ENCODE measurements at regions not wholly inside any gene's neighbourhood (a gene's known extent, or its start where the extent isn't known, plus 50 kb on each side); places are given as distances from the start of the nearest gene placed in this dataset.

DNA sequence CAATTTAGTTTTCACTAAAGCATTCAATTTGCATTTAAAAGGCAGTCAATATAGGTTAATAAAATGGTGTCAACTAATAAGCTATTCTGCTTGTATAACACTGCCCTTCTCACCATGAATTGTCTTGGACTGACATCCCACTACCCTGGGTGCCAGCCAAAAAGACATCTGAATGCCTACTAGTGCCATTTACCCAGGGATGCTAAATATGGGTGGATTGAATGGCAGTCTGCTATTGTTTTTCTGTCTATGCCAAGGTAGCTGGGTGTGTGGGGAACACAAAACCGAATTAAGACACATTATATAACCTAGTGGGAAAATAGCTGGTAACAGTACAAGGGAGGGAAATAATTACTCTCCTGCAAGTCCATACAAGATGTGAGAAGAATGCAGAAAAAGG lies 240.0 kb upstream of the CFAP20DC start:
- no peak for DNase-seq (ENCODE audit: low spot score)
- Histone ChIP-seq H3K27ac (ENCODE audit: low read depth in 1 of 2, low read length in 2 of 2) (no peak overlapping the region), H3K9me3 (ENCODE audit: control insufficient read depth in 4 of 4, low read length in 3 of 4) (peaks cover 0 to 3% (median 2%) of the 10 kb centered on the region in 4 donors), H3K9ac (ENCODE audit: low read depth in 1 of 2, low read length in 2 of 2) (no peak overlapping the region), H3K36me3 (ENCODE audit: control insufficient read depth in 4 of 4, insufficient read depth in 3 of 4, low read depth in 1 of 4, low read length in 3 of 4) (no peaks in the 10 kb centered on the region), H3K4me3 (ENCODE audit: low read depth in 1 of 3, low read length in 3 of 3) (no peak overlapping the region), H3K4me1 (ENCODE audit: control insufficient read depth in 4 of 4, insufficient read depth in 4 of 4, low read length in 3 of 4) (no peaks in the 10 kb centered on the region), H3K27me3 (ENCODE audit: control insufficient read depth in 4 of 4, insufficient read depth in 4 of 4, low read length in 3 of 4) (no peaks in the 10 kb centered on the region)
- WGBS, result 87% methylated on average over 1 of the region's 1 CpG
- TF ChIP-seq, protein P1, sequence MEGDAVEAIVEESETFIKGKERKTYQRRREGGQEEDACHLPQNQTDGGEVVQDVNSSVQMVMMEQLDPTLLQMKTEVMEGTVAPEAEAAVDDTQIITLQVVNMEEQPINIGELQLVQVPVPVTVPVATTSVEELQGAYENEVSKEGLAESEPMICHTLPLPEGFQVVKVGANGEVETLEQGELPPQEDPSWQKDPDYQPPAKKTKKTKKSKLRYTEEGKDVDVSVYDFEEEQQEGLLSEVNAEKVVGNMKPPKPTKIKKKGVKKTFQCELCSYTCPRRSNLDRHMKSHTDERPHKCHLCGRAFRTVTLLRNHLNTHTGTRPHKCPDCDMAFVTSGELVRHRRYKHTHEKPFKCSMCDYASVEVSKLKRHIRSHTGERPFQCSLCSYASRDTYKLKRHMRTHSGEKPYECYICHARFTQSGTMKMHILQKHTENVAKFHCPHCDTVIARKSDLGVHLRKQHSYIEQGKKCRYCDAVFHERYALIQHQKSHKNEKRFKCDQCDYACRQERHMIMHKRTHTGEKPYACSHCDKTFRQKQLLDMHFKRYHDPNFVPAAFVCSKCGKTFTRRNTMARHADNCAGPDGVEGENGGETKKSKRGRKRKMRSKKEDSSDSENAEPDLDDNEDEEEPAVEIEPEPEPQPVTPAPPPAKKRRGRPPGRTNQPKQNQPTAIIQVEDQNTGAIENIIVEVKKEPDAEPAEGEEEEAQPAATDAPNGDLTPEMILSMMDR (IDR thresholded peaks at IDR 0.05; ENCODE audit: low read depth, low read length, missing input control), result no peak
- TF ChIP-seq FOXA2 (IDR thresholded peaks at IDR 0.05) (no peak), RAD21 (IDR thresholded peaks at IDR 0.05) (no peak), GABPA (IDR thresholded peaks at IDR 0.05 in 1 of 2, conservative IDR thresholded peaks at IDR 0.05 in 1 of 2) (no peak), SP1 (IDR thresholded peaks at IDR 0.05) (no peak)
- TF ChIP-seq, protein P2, sequence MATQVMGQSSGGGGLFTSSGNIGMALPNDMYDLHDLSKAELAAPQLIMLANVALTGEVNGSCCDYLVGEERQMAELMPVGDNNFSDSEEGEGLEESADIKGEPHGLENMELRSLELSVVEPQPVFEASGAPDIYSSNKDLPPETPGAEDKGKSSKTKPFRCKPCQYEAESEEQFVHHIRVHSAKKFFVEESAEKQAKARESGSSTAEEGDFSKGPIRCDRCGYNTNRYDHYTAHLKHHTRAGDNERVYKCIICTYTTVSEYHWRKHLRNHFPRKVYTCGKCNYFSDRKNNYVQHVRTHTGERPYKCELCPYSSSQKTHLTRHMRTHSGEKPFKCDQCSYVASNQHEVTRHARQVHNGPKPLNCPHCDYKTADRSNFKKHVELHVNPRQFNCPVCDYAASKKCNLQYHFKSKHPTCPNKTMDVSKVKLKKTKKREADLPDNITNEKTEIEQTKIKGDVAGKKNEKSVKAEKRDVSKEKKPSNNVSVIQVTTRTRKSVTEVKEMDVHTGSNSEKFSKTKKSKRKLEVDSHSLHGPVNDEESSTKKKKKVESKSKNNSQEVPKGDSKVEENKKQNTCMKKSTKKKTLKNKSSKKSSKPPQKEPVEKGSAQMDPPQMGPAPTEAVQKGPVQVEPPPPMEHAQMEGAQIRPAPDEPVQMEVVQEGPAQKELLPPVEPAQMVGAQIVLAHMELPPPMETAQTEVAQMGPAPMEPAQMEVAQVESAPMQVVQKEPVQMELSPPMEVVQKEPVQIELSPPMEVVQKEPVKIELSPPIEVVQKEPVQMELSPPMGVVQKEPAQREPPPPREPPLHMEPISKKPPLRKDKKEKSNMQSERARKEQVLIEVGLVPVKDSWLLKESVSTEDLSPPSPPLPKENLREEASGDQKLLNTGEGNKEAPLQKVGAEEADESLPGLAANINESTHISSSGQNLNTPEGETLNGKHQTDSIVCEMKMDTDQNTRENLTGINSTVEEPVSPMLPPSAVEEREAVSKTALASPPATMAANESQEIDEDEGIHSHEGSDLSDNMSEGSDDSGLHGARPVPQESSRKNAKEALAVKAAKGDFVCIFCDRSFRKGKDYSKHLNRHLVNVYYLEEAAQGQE (IDR thresholded peaks at IDR 0.05), result no peak

DNA sequence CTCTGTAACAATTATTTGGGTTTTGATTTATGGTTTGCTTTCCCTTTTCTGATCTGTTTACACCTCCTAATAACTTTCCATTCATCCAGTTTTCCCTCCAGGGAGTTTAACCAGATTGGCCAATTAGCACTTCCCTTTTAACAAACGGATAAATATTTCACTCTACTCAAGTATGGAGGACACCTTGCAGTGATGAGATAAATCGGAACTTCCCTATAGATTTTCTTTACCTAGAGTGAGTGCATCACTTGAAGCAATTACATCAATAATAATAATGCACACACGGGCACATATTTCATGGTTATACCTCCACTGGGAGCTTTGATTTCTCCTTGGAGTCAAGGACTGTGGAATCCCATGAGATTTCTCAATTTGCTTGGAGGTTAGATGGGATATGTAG lies 239.1 kb upstream of the CFAP20DC start:
- DNase-seq (ENCODE audit: low spot score), result no peak
- no peak overlapping the region for H3K4me3 ChIP-seq (ENCODE audit: low read depth in 1 of 3, low read length in 3 of 3)
- H3K4me1 ChIP-seq (ENCODE audit: control insufficient read depth in 4 of 4, insufficient read depth in 4 of 4, low read length in 3 of 4), result no peaks in the 10 kb centered on the region
- no peak overlapping the region for H3K9ac ChIP-seq (ENCODE audit: low read depth in 1 of 2, low read length in 2 of 2)
- H3K36me3 ChIP-seq (ENCODE audit: control insufficient read depth in 4 of 4, insufficient read depth in 3 of 4, low read depth in 1 of 4, low read length in 3 of 4), result no peaks in the 10 kb centered on the region
- no peak overlapping the region for H3K27ac ChIP-seq (ENCODE audit: low read depth in 1 of 2, low read length in 2 of 2)
- peaks cover 0 to 3% (median 2%) of the 10 kb centered on the region in 4 donors for H3K9me3 ChIP-seq (ENCODE audit: control insufficient read depth in 4 of 4, low read length in 3 of 4)
- no peak for TF ChIP-seq HNF4A (conservative IDR thresholded peaks at IDR 0.05)
- no peak for TF ChIP-seq YY1 (IDR thresholded peaks at IDR 0.05)
- no peak for TF ChIP-seq SP1 (IDR thresholded peaks at IDR 0.05)
- TF ChIP-seq, protein P1 (IDR thresholded peaks at IDR 0.05; ENCODE audit: low read depth, low read length, missing input control), result no peak
- no peak for TF ChIP-seq FOXA2 (IDR thresholded peaks at IDR 0.05)
- TF ChIP-seq EGR1 (IDR thresholded peaks at IDR 0.05; ENCODE audit: low read depth in 2 of 2), result no peak
- 46% methylated on average over 3 of the region's 3 CpGs for whole genome bisulfite sequencing
- no peaks in the 10 kb centered on the region for H3K27me3 ChIP-seq (ENCODE audit: control insufficient read depth in 4 of 4, insufficient read depth in 4 of 4, low read length in 3 of 4)
